Left lung (tissue), 4 donors: ENCODE measurements at regions not wholly inside any gene's neighbourhood (a gene's known extent, or its start where the extent isn't known, plus 50 kb on each side); places are given as distances from the start of the nearest gene placed in this dataset.

Experiments used
- ATAC-seq: fragments of 200-7000 bp; cut with Tn5 transposase; one replicate; pipeline ENCODE4 v1.9.1; 2020; ENCODE audit warnings: moderate library complexity
- DNase-seq, 4 donors: peaks; one replicate each; pipeline ENCODE4 v3.0.0-alpha.2; 2013 to 2020
- H3K27ac ChIP-seq, 2 donors: fragments of 200-600 bp; sonication (generic) in 1 of 2; one replicate each; pipeline versions ENCODE4 v1.5.0 to v1.8.0; 2020 to 2021
- H3K27me3 ChIP-seq, 2 donors: fragments of 200-600 bp; sonication (generic) in 1 of 2; one replicate each; pipeline versions ENCODE4 v1.5.0 to v1.8.0; 2020 to 2021
- H3K36me3 ChIP-seq, 2 donors: fragments of 200-600 bp; sonication (generic) in 1 of 2; one replicate each; pipeline versions ENCODE4 v1.5.0 to v1.8.0; 2020 to 2021
- H3K4me1 ChIP-seq, 2 donors: fragments of 200-600 bp; one replicate each; pipeline ENCODE4 v1.8.0; 2021
- H3K4me3 ChIP-seq, 2 donors: fragments of 200-600 bp; sonication (generic) in 1 of 2; one replicate each; pipeline versions ENCODE4 v1.5.0 to v1.8.0; 2020 to 2021; ENCODE audit warnings: mild to moderate bottlenecking in 1 of 2
- H3K9me3 ChIP-seq, 2 donors: fragments of 200-600 bp; sonication (generic) in 1 of 2; one replicate each; pipeline versions ENCODE4 v1.5.0 to v1.8.0; 2020 to 2021
- intact Hi-C, 2 donors: fragments of 100-400 bp; cut with DNase I; formaldehyde crosslinking; loops; one replicate each; pipeline versions ENCODE4 v1.11.2 to v1.14.2; 2022
- TF ChIP-seq, protein P1 (sequence below), 2 donors: fragments of 200-600 bp; sonication (generic) in 1 of 2; IDR thresholded peaks; one replicate each; pipeline versions ENCODE4 v1.5.0 to v1.8.0; 2021; ENCODE audit warnings: antibody characterized with exemption in 2 of 2
- donor health status: DM: no; HTN: yes; CAD: no.
- donor health status: DM: no; HTN: no; CAD: no.

DNA sequence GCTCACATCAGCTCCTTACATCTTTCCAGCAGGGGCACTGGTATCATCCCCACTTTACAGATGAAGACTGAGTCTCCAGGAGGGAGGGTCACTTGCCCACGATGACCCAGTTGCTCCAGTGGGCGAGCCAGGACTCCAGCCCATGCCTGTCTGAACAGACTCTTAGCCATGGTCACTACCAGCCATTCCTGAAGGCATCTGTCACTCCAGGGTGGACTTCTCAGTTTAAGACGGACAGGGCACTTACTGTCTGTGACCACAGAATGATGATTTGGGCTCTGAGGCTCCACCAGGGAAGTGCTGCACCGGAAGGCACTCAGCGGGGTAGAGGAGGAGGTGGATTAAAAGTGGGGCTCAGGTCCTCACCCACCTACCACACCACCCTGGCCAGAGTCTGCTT, 104.0 kb upstream of the SLC6A6 start:
- TF ChIP-seq, protein P1, sequence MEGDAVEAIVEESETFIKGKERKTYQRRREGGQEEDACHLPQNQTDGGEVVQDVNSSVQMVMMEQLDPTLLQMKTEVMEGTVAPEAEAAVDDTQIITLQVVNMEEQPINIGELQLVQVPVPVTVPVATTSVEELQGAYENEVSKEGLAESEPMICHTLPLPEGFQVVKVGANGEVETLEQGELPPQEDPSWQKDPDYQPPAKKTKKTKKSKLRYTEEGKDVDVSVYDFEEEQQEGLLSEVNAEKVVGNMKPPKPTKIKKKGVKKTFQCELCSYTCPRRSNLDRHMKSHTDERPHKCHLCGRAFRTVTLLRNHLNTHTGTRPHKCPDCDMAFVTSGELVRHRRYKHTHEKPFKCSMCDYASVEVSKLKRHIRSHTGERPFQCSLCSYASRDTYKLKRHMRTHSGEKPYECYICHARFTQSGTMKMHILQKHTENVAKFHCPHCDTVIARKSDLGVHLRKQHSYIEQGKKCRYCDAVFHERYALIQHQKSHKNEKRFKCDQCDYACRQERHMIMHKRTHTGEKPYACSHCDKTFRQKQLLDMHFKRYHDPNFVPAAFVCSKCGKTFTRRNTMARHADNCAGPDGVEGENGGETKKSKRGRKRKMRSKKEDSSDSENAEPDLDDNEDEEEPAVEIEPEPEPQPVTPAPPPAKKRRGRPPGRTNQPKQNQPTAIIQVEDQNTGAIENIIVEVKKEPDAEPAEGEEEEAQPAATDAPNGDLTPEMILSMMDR (IDR thresholded peaks at IDR 0.05): no peak
- Histone ChIP-seq H3K4me1 (no peaks in the 10 kb centered on the region), H3K4me3 (no peak overlapping the region), H3K9me3 (no peaks in the 10 kb centered on the region), H3K36me3 (no peaks in the 10 kb centered on the region), H3K27ac (no peak overlapping the region), H3K27me3 (peaks cover 0 to 37% of the 10 kb centered on the region in 2 donors)
- no peak for DNase-seq
- no peak for ATAC-seq
- intact Hi-C loops: no loop called here

DNA sequence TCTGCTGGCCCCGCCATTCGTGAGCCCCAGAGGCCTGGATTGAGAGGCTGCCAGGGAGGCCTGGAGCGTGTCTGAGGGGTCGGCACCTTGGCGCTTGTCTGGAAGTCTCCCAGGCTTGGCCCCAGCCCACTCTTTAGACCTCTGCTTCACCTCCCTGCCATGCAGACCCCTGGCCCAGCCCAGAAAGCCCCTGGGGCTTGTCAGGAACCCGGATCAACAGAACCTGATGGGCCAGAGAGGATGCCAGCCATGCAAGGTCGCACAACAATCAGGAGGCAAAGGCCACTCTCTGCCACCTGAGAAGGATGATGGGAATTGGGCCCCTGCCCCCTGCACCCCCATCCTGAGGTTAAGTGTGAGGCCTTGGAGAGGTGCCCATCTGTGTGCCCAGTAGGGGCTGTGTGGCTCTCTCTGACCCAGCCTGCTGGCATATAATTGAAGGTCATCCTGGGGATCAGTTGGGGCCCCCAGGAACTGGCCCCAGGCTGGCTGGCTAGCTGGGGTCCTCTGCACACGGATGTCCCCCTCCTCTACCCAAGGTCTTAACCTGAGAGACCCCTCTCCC, 103.3 kb upstream of the SLC6A6 start:
- Histone ChIP-seq H3K9me3 (no peaks in the 10 kb centered on the region), H3K36me3 (no peaks in the 10 kb centered on the region), H3K27ac (no peak overlapping the region), H3K27me3 (peaks cover 0 to 37% of the 10 kb centered on the region in 2 donors), H3K4me1 (no peaks in the 10 kb centered on the region), H3K4me3 (no peak overlapping the region)
- ATAC-seq: no peak
- DNase-seq: no peak
- TF ChIP-seq, protein P1 (IDR thresholded peaks at IDR 0.05): no peak
- intact Hi-C loops: no loop called here

DNA sequence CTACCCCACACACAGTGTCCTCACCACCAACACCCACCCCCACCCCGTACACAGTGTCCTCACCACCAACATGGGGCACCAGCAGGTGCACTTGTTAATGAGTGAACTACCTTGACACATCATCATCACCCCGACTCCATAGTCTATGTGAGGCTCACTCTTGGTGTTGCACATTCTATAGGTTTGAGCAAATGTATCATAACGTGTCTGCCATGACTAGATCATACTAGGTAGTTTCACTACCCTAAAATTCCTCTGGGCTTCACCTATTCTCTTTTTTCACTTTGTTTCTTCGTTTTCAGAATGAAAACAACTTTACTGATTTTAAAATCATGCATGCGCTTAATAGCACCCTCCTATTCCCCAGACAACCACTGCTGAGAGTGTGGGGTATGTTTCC, 102.6 kb upstream of the SLC6A6 start:
- no peak for ATAC-seq
- TF ChIP-seq, protein P1 (IDR thresholded peaks at IDR 0.05): no peak
- H3K9me3 ChIP-seq: no peaks in the 10 kb centered on the region
- H3K4me1 ChIP-seq: peaks cover 0 to 3% of the 10 kb centered on the region in 2 donors
- intact Hi-C loops: no loop called here
- no peak for DNase-seq
- H3K27ac ChIP-seq: no peak overlapping the region
- peaks cover 0 to 44% of the 10 kb centered on the region in 2 donors for H3K27me3 ChIP-seq
- no peaks in the 10 kb centered on the region for H3K36me3 ChIP-seq
- no peak overlapping the region for H3K4me3 ChIP-seq

DNA sequence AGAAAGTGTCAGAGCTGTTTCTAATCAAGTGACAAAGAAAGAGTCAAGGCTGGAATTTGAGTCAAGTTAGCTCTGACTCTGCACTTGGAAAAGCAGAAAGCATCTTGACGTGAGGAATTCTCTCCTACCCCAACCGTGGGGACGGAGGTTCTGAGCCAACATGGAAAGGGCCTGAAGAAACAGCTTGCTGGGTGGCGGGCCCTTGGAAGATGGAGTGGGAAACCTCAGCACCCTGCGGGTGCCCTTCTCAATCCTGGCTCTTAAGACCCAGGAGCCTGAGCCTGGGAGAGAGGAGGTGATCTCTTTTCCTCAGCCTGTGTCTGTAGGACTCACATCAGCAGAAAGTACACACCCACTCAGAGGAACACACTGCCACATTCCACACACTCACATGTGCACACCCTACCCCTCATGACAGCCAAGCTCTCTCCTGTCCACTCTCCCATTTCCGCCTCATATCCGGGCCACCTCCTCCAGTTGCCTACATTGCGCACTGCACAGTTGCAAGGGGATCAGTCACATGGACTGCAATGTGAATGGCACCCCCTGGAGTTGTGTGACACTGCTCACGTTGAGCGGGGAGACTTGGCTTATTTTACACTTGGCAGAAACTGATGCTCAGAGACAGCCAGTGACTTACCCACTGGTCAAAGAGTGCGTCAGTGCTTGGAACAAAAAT, 101.5 kb upstream of the SLC6A6 start:
- TF ChIP-seq, protein P1 (IDR thresholded peaks at IDR 0.05): no peak
- H3K9me3 ChIP-seq: no peaks in the 10 kb centered on the region
- H3K36me3 ChIP-seq: no peaks in the 10 kb centered on the region
- H3K4me1 ChIP-seq: peaks cover 0 to 13% of the 10 kb centered on the region in 2 donors
- H3K27ac ChIP-seq: no peak overlapping the region
- peaks cover 0 to 47% of the 10 kb centered on the region in 2 donors for H3K27me3 ChIP-seq
- DNase-seq (no peak), ATAC-seq (no peak)
- no peak overlapping the region for H3K4me3 ChIP-seq
- intact Hi-C loops: no loop called here

- intact Hi-C loops: no loop called here
- Histone ChIP-seq H3K36me3 (no peaks in the 10 kb centered on the region), H3K4me3 (no peak overlapping the region), H3K9me3 (no peaks in the 10 kb centered on the region), H3K27me3 (peaks cover 0 to 47% of the 10 kb centered on the region in 2 donors), H3K4me1 (peaks cover 0 to 13% of the 10 kb centered on the region in 2 donors), H3K27ac (no peak overlapping the region)
- DNase-seq (peak in 2 of 4 donors; percentile 49 to 65), ATAC-seq (peak; percentile 67)
- TF ChIP-seq, protein P1 (IDR thresholded peaks at IDR 0.05): no peak
These were observed 100.8 kb upstream of the SLC6A6 start for GRCh38 chr3:14301558-14301957.
